ENCODE measurements at regions not wholly inside any gene's neighbourhood (a gene's known extent, or its start where the extent isn't known, plus 50 kb on each side); places are given as distances from the start of the nearest gene placed in this dataset.
"Not testable (repeated sequence)": the region's sequence is repeated elsewhere in the genome, so short reads cannot be mapped to it uniquely, and the experiment has no call there.

GRCh38 chr14:85853996-85854526 lies 324.1 kb downstream of the FLRT2 start:
- no peaks in the 10 kb centered on the region for H3K9me3 ChIP-seq
- H3K4me3 ChIP-seq = no peak overlapping the region
- H3K27ac ChIP-seq (replicated peaks in 1 of 4) = no peak overlapping the region
- TF ChIP-seq POLR2AphosphoS5 (IDR thresholded peaks at IDR 0.05) (no peak), EP300 (IDR thresholded peaks at IDR 0.05) (no peak), POLR2A (IDR thresholded peaks at IDR 0.05; ENCODE audit: low read depth) (no peak)
- TF ChIP-seq, protein P1, sequence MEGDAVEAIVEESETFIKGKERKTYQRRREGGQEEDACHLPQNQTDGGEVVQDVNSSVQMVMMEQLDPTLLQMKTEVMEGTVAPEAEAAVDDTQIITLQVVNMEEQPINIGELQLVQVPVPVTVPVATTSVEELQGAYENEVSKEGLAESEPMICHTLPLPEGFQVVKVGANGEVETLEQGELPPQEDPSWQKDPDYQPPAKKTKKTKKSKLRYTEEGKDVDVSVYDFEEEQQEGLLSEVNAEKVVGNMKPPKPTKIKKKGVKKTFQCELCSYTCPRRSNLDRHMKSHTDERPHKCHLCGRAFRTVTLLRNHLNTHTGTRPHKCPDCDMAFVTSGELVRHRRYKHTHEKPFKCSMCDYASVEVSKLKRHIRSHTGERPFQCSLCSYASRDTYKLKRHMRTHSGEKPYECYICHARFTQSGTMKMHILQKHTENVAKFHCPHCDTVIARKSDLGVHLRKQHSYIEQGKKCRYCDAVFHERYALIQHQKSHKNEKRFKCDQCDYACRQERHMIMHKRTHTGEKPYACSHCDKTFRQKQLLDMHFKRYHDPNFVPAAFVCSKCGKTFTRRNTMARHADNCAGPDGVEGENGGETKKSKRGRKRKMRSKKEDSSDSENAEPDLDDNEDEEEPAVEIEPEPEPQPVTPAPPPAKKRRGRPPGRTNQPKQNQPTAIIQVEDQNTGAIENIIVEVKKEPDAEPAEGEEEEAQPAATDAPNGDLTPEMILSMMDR (IDR thresholded peaks at IDR 0.05) = no peak
- intact Hi-C loops (cut with DNase I) = no loop called here
- no peaks in the 10 kb centered on the region for H3K36me3 ChIP-seq
- H3K27me3 ChIP-seq = no peaks in the 10 kb centered on the region
- no peaks in the 10 kb centered on the region for H3K4me1 ChIP-seq
- no peak for DNase-seq (ENCODE audit: extremely low spot score)
- WGBS = 94% methylated on average over 2 of the region's 2 CpGs

GRCh38 chr14:85852906-85853305 lies 323.0 kb downstream of the FLRT2 start:
- intact Hi-C loops (cut with DNase I) = no loop called here
- WGBS = 92% methylated on average over 5 of the region's 5 CpGs
- H3K9me3 ChIP-seq = no peaks in the 10 kb centered on the region
- no peaks in the 10 kb centered on the region for H3K36me3 ChIP-seq
- no peaks in the 10 kb centered on the region for H3K27me3 ChIP-seq
- no peak for DNase-seq (ENCODE audit: extremely low spot score)
- H3K4me1 ChIP-seq = no peaks in the 10 kb centered on the region
- TF ChIP-seq EP300 (IDR thresholded peaks at IDR 0.05) = no peak
- no peak for TF ChIP-seq POLR2AphosphoS5 (IDR thresholded peaks at IDR 0.05)
- TF ChIP-seq, protein P1 (IDR thresholded peaks at IDR 0.05) = no peak
- TF ChIP-seq POLR2A (IDR thresholded peaks at IDR 0.05; ENCODE audit: low read depth) = no peak
- H3K4me3 ChIP-seq = no peak overlapping the region
- H3K27ac ChIP-seq (replicated peaks in 1 of 4) = no peak overlapping the region

GRCh38 chr14:85852123-85852522 lies 322.2 kb downstream of the FLRT2 start:
- H3K27me3 ChIP-seq; H3K9me3 ChIP-seq; DNase-seq (ENCODE audit: extremely low spot score); H3K27ac ChIP-seq (replicated peaks in 1 of 4); H3K36me3 ChIP-seq; H3K4me1 ChIP-seq; H3K4me3 ChIP-seq; intact Hi-C loops (cut with DNase I): not testable (repeated sequence)
- WGBS = 76% methylated on average over 4 of the region's 4 CpGs

DNA sequence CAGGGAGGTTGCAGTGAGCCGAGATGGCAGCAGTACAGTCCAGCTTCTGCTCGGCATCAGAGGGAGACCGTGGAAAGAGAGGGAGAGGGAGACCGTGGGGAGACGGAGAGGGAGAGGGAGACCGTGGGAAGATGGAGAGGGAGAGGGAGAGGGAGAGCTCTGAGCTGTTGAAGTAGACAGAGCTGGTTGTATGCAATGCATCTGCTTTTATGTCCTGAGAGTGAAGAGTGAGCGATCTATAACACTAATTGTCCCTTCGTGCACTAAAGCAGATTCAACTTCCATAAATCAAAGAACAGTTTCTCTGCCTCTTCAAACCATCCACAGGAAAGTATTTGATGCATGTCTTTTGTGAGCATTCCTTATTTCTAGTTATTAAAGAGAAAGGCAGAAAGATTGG lies 300.6 kb downstream of the FLRT2 start:
- H3K9me3 ChIP-seq; H3K36me3 ChIP-seq; DNase-seq (ENCODE audit: extremely low spot score); H3K4me3 ChIP-seq; H3K4me1 ChIP-seq; H3K27ac ChIP-seq (replicated peaks in 1 of 4); intact Hi-C loops (cut with DNase I); H3K27me3 ChIP-seq: not testable (repeated sequence)
- 92% methylated on average over 8 of the region's 8 CpGs for WGBS

- intact Hi-C loops (cut with DNase I); H3K4me1 ChIP-seq; H3K36me3 ChIP-seq; H3K27me3 ChIP-seq; H3K4me3 ChIP-seq; H3K9me3 ChIP-seq; H3K27ac ChIP-seq (replicated peaks in 1 of 4); DNase-seq (ENCODE audit: extremely low spot score): not testable (repeated sequence)
- WGBS = 91% methylated on average over 7 of the region's 25 CpGs
These were observed 299.7 kb downstream of the FLRT2 start for GRCh38 chr14:85829601-85830000.

- intact Hi-C loops (cut with DNase I) = no loop called here
These were observed 294.6 kb downstream of the FLRT2 start for GRCh38 chr14:85824526-85824925.

More at GRCh38 chr14:85824526-85824925, 294.6 kb downstream of the FLRT2 start:
- H3K4me1 ChIP-seq = no peaks in the 10 kb centered on the region
- no peak overlapping the region for H3K4me3 ChIP-seq
- no peak overlapping the region for H3K27ac ChIP-seq (replicated peaks in 1 of 4)
- DNase-seq (ENCODE audit: extremely low spot score) = no peak
- H3K9me3 ChIP-seq = no peaks in the 10 kb centered on the region
- no peaks in the 10 kb centered on the region for H3K27me3 ChIP-seq
- no peaks in the 10 kb centered on the region for H3K36me3 ChIP-seq
- TF ChIP-seq POLR2AphosphoS5 (IDR thresholded peaks at IDR 0.05) (no peak), EP300 (IDR thresholded peaks at IDR 0.05) (no peak), POLR2A (IDR thresholded peaks at IDR 0.05; ENCODE audit: low read depth) (no peak)
- TF ChIP-seq, protein P1 (IDR thresholded peaks at IDR 0.05) = no peak
- WGBS = 89% methylated on average over 1 of the region's 1 CpG
